ENCODE measurements at regions not wholly inside any gene's neighbourhood (a gene's known extent, or its start where the extent isn't known, plus 50 kb on each side); places are given as distances from the start of the nearest gene placed in this dataset.

DNA sequence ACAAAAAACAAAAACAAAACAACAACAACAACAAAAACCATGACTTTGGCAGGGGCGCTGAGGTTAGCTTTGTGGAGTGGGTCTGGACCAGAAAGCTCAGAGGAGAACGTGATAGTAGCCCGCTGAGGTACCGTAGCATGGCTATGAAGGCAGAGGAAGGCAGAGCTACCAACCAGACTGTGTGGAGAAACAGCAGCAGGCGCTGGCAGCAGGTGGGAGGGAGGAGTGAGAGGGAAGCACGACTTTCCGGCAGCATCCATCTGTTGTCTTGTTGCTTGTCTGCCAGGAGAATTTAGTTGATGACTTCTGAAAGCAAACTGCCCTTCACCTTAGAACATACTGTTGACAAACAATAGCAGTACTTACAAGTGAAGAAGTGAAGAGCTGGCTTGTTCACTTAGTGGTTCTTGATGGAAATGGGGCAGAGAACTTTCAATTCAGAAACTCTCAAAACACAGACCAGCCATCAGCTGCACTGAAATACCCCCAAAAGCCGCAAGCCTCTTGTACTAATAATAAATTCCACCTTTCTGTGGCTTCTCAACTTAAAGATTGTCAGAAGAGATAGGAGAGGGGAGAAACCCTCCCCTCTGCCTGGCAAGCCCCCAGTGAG, 447.2 kb downstream of the SLITRK2 start:
- no peaks in the 10 kb centered on the region for H4K20me1 ChIP-seq (ENCODE audit: insufficient read depth, low read length, poor library complexity, severe bottlenecking)
- no peaks in the 10 kb centered on the region for H3K9me2 ChIP-seq (replicated peaks; ENCODE audit: low read depth, low read length)
- no peaks in the 10 kb centered on the region for H3K27me3 ChIP-seq (ENCODE audit: insufficient read depth, low read length, poor library complexity, severe bottlenecking)
- no peak overlapping the region for H3K9ac ChIP-seq (ENCODE audit: low read depth, low read length, poor library complexity, severe bottlenecking)
- H3K4me2 ChIP-seq (ENCODE audit: low read depth, low read length, poor library complexity, severe bottlenecking), result no peak overlapping the region
- TF ChIP-seq EZH2phosphoT487 (IDR thresholded peaks at IDR 0.05; ENCODE audit: borderline replicate concordance) (no peak), CTCF (conservative IDR thresholded peaks at IDR 0.05; ENCODE audit: low read length) (no peak)
- H3K9me3 ChIP-seq (ENCODE audit: insufficient read depth, low read depth, low read length), result no peaks in the 10 kb centered on the region
- no peak overlapping the region for H3K4me3 ChIP-seq (ENCODE audit: low read length, poor library complexity, severe bottlenecking)
- H3K36me3 ChIP-seq (ENCODE audit: insufficient read depth, low read length), result no peaks in the 10 kb centered on the region
- no peaks in the 10 kb centered on the region for H3F3A ChIP-seq (ENCODE audit: low read depth)
- no peaks in the 10 kb centered on the region for H3K4me1 ChIP-seq (ENCODE audit: insufficient read depth, low read length, poor library complexity, severe bottlenecking)
- no peak overlapping the region for H2AFZ ChIP-seq (ENCODE audit: low read length)
- H3K79me2 ChIP-seq (ENCODE audit: insufficient read depth, low read length), result no peaks in the 10 kb centered on the region

- no peaks in the 10 kb centered on the region for H3K27me3 ChIP-seq (ENCODE audit: insufficient read depth, low read length, poor library complexity, severe bottlenecking)
- no peaks in the 10 kb centered on the region for H3K36me3 ChIP-seq (ENCODE audit: insufficient read depth, low read length)
- H3K79me2 ChIP-seq (ENCODE audit: insufficient read depth, low read length), result no peaks in the 10 kb centered on the region
- H2AFZ ChIP-seq (ENCODE audit: low read length), result no peak overlapping the region
- H3K4me3 ChIP-seq (ENCODE audit: low read length, poor library complexity, severe bottlenecking), result no peak overlapping the region
- H3K9me3 ChIP-seq (ENCODE audit: insufficient read depth, low read depth, low read length), result no peaks in the 10 kb centered on the region
- no peaks in the 10 kb centered on the region for H3F3A ChIP-seq (ENCODE audit: low read depth)
- TF ChIP-seq EZH2phosphoT487 (IDR thresholded peaks at IDR 0.05; ENCODE audit: borderline replicate concordance), result no peak
- no peak; the same call in 1 of the 2 replicates for TF ChIP-seq CTCF (conservative IDR thresholded peaks at IDR 0.05; ENCODE audit: low read length)
- no peak overlapping the region for H3K9ac ChIP-seq (ENCODE audit: low read depth, low read length, poor library complexity, severe bottlenecking)
- no peaks in the 10 kb centered on the region for H4K20me1 ChIP-seq (ENCODE audit: insufficient read depth, low read length, poor library complexity, severe bottlenecking)
- no peak overlapping the region for H3K4me2 ChIP-seq (ENCODE audit: low read depth, low read length, poor library complexity, severe bottlenecking)
- no peaks in the 10 kb centered on the region for H3K9me2 ChIP-seq (replicated peaks; ENCODE audit: low read depth, low read length)
- no peaks in the 10 kb centered on the region for H3K4me1 ChIP-seq (ENCODE audit: insufficient read depth, low read length, poor library complexity, severe bottlenecking)
Measured at GRCh38 chrX:146278381-146278780, 460.8 kb downstream of the SLITRK2 start.
